GF-D8 (cell line): ENCODE measurements at regions not wholly inside any gene's neighbourhood (a gene's known extent, or its start where the extent isn't known, plus 50 kb on each side); places are given as distances from the start of the nearest gene placed in this dataset.

Source experiments
- DNase-seq: peaks from one replicate; lab custom pipeline; 2025; lab: John Stamatoyannopoulos, UW

DNA sequence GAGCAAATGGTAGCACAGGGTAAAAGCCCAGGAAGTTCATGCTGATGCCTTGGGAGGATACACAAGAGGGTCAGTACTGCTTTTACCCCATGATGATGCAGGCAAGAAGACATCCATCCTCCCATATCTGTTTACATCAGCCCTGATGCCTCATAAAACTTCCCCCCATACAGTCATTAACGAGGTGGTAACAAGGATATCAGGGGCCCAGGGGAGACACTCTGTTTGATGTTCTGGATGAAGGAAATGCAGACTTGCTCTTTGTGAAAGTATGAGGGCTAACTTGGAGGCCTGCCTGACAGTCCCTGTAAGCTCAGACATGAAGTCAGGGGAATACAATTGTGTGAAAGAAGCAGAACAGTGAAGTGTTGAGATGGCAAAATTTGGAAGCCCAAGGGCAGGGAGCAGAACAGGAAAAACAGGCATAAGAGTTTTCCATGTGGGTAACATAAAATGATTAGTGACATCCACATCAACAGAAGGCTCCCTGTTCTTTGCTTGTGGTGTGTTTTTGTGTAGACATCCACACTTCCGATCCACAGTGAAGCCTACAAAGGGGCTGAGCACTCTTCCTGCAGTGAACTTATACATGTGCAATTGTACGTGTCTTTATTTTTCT lies 813.4 kb downstream of the MAFB start:
- DNase-seq = no peak

DNA sequence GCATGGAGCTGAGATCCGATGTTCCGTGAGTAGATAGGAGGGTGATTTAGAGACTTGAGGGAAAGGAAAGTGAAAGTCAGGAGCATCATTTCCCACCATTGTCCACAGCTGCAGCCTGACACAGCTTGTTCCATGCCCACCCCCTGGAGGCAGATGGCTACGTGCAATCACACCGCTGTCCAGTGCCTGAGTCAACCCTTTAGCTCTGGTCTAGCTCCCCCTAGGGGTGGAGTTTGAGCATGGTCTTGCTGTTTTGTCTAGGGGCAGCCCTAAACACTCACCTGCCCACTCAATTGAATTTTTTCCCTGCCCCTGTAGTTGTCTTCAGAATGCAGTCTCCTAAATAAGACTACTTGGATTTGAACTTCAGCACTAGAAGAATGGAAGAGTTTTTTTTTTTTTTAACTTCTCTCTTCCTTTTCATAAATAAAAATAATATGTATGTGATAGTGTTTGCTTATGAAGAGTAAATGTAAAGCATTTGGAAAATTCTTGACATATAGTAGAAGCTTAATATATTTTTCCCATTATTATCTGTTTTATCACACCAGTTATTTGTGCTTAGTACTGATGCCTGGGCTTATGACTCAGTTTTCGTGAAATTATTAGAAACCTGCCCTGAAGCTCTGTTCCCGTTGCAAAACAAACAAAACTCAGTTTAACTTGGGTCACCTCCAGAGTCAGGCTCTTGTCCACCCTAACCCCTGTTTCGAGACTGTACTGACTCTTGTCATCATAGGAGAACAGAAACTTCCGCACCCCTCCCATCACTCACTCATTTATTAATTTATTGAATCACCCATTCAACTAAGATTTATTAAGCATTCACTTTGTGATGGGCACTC lies 814.8 kb downstream of the MAFB start:
- no peak for DNase-seq

DNA sequence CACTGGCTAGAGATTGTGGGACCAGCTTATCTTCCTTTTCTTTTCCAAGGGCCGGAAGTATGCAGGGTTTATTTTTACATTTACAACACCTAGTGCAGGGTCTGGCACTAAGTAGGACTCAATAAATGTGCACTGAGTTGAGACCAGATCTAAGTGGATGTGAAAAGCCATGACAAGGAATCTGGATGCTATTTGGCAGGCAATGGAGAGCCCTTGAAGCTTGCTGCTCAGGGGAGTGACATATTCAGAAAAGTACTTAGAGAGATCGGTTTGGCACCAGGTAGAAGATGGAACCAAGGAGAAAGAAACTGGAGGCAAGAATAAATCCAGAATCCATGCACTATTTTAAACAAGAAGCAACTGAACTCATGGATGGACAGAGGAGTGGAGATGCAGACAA lies 815.8 kb downstream of the MAFB start:
- DNase-seq = no peak

DNA sequence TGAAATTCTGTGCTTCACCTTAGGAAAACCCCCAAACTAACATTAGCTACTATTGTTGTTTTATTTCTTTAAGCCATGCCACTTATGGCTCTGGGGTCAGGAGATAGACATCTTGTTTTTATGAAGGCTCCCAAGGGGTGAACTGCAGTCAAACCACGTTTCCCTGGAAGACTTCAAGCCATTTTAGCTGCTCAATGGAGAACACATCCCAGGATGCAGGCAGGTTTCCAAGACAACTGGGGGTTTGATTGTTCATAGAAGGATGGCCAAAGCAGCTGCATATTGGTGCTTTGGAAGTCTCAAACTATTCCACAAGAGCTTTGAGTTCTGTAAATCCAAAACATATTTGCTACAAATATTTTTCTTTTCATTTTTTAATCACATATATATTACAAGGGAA lies 818.0 kb downstream of the MAFB start:
- no peak for DNase-seq

DNA sequence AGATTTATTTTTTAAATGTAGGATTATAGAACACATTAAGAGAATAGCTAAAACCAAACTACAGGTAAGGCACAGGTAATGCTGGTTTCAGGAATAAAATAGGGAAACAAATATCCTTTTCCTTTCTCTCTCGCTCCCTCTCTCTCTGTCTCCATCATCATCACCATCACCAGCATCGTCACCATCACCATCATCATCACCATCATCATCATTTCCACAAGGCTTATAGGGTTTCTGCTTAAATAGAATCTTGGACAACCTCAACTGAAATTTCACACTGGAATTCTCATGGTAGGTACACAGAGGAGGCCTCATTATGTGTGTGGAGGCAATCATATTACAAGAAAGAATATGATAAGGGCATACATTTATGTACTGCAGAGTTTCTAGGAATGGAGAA lies 823.6 kb downstream of the MAFB start:
- no peak for DNase-seq

DNA sequence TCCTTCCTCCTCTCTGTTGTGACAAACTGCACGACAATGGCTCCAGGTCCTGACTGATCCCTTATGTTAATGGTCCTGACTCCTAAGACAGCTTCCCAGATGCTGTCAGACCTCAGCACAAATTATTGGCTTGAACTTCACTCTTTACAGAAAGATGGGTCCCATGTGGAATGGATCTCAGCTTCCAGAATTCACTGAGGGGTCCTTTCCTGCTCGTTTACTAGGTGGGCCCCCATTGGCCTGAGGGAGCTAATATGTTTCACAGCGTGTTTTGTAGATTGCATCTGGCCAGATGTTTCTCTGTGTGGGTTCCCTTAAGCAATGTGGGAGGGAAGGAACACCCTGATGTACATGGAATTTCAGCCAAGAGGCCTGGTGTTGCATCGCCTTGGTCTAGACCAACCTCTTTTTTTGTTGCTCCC lies 826.6 kb downstream of the MAFB start:
- DNase-seq = no peak

DNA sequence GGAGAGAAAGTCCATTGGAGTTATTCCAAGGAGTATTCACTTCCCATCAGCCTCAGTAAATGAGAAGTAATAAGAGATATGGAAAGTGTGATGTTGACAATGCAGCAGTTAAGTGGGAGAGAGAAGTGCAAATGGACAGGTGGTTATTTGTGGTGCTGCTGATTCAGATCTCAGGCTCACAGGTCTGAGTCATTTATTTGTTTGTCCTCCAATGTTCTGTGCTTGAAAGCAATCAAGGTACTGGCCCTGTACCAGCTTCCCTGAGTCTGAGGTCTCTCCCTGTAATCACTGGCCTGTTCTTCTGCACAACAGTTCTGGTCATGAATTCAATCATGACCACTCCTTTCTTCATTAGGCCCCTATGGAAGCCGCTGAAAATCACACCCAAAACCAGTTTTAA lies 827.7 kb downstream of the MAFB start:
- DNase-seq = no peak

DNA sequence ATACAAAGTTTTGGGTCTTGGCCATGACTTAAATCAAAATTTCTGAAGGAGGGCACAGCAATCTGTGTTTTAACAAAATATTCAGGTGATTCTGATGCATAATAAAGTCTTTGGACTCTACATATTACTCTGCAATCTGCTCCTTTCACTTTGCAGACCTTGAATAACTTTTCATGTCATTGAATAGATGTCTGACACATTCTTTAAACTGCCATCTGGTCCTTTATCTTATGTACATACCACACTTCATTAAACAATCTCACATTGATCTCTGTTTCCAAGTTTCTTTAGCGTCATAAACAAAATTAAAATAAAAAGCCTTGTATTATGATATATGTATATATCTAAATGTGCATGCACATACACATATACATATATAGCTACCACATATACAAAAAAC lies 831.2 kb downstream of the MAFB start:
- no peak for DNase-seq

DNA sequence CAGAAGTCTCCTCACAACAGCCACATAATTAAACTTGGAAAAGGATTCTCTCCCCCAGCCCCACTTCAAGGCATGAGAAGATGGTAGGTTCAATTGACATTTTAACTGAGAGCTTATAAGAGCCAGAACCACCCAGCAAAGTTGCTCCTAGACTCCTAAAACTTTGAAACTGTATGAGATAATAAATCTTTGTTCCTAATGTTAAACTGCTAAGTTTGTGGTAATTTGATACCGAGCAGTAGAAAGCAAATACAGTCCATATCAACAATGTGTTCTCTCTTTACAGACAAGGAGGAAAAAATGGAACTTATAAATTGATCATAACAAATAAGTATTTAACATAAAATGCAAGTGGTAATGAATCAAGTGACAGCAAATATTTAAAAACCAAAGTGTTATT lies 831.8 kb downstream of the MAFB start:
- no peak for DNase-seq

DNA sequence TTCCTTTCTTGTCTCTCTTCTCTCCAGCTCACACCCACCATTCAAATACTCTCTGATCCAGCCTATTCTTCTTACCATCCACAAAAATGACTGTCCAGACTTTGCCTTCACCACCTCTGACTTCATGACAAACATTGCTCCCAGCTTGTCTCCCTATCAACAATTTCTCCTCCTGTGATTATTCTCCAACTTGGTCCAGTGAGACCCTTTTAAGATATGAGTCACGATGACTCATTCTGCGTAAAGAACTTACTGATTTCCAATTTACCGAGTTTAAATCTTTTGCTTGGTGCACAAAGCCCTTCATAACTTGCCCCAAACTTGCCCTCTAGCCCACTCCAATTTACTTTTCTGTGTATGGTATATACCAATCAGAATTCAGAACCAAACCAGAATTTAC lies 833.2 kb downstream of the MAFB start:
- DNase-seq = no peak

DNA sequence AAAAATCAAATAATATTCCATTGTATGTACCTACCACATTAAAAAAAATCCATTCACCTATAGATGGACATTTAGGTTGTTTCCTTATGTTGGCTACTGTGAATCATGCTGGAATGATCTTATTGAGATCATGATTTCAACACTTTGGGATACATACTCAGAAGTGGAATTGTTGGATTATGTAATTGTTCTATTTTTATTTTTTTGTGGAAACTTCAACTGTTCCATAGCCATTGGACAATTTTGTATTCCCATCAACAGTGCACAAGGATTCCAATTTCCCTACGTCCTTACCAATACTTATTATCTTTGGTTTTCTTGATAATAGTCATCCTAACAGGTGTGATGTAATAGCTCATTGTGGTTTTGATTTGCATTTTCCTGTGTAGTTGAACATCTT lies 834.0 kb downstream of the MAFB start:
- DNase-seq = no peak

DNA sequence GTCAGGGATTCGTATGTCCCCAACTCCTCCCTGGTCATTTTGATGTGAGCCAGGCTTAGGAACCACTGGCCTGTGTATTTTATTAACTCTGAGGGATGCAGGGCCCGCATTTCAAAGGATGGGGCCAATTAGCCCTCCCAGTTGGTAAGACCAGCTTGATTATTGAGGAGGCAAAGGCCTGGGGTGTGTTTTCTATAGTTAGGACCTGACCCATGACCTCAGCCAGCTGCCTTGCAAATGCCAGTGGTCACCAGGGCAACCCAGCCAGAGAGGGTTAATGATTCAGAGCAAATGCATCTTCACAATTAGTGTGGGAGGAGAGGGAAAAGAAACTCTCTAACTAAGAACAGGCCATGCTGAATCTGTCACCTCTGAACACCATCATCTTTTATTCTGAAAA lies 835.4 kb downstream of the MAFB start:
- no peak for DNase-seq

DNA sequence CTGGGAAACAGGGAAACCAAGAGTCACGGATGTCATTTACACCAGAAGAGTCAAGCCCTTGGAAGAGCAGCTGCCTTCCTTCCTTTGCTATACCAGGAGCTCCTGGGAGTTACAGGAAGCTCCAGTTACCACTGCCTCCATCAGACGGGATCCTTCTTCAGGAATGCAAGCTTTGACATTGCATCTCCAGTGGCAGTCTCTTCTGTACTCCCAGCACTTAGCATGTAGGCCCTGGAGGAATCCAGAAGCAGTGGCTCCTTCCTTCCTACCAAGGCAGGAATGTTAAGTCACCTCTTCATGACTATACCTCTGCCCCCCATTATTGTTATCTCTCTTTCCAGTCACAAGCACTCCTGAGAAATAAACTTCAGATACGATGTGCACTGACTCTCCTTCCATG lies 836.0 kb downstream of the MAFB start:
- no peak for DNase-seq

DNA sequence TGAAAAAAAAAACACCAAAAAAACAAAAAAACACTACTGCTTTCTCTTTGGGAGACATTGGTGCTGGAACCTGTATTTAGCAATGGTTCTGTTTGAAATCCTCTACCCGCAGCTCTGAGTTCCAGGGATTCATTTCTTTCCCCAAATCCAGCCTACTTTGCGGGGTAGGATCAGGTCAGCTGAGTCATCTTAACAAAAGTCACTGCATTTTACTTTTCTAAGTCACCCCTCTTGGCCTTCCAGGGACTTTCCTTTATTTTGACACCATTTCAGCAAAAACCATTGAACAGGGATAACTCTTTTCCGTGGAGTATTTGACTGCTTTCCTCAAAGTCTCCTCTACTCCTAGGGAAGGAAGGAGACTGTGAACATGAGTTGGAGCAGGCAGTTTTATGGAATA lies 837.6 kb downstream of the MAFB start:
- DNase-seq = no peak

DNA sequence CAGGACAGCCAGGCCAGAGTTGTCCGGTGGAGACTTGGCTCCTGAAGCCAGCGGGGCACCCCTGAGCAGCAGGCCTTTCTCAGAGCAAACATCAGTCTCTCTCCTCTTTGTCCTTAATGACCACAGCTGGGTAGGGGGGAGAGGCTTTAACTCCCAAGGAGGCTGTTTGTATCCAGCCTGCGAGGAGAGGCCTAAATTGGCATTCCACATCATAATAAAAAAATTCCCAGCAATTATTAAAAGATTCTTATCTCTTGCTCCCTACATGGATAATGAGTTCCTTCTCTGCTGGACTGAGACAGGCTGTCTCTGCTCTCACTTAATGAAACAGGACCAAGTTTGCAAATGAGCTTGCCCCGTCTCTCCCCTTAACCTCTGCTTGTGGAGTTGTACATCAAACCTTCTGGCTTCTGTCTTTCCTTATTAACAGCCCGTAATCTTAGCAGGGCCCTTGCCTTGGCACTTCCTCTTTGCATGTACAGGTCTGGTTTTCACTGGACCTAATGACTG lies 838.2 kb downstream of the MAFB start:
- no peak for DNase-seq

DNA sequence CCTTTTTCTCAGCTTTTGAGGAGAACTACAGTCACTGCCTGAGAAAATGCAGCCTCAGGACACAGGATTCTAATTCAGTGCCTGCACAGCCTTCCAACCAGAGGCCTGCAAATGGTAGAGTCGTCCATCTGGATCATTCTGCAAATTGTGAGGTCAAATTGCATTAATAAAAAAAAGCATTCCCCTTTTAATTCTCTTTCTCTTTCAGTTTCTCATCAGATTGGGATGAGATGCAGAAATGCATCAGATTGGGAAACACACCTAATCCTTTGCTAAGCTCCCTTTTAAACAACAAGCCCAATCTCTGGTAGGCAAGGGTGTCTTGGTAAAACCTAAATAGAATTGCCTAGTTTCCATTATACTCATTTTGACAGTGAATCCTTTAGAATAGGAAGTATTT lies 838.8 kb downstream of the MAFB start:
- DNase-seq = no peak

DNA sequence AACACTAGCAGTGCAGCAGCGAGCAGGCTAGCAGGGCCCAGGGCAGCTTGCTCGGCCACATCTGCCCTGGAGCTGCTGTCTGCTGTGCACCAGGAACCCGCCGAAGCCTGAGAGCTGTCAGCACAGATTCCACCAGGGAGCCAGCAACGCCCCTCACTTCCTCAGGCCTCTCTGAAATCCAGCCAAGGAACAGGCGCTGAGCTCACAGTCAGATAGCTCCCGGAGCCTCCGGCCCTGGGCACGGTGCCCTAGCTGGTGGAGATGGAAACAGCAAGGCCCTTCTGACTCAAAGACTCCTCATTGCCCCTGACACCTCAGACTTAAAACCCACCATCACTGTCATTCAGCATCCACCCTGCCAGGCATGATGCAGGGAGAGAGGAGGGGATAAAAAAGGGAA lies 839.4 kb downstream of the MAFB start:
- DNase-seq = no peak

DNA sequence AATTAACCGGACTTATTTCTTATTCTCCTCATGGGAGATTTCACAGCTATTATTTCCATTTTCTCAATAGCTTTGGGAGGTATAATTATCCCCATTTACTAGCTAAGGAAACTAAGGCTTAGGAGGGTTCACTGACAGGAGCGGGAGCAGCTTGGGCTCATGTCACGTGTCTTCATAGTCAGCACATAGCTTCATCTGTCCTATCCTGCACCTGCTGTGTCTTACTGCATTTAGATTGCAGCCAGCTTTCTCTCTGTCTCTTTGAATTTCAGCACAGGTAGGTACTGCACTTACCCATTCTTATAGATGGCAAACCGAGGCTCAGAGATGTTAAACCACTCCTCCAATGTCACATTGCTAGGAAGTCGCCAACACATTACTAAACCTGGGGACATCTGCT lies 839.9 kb downstream of the MAFB start:
- DNase-seq = no peak

DNA sequence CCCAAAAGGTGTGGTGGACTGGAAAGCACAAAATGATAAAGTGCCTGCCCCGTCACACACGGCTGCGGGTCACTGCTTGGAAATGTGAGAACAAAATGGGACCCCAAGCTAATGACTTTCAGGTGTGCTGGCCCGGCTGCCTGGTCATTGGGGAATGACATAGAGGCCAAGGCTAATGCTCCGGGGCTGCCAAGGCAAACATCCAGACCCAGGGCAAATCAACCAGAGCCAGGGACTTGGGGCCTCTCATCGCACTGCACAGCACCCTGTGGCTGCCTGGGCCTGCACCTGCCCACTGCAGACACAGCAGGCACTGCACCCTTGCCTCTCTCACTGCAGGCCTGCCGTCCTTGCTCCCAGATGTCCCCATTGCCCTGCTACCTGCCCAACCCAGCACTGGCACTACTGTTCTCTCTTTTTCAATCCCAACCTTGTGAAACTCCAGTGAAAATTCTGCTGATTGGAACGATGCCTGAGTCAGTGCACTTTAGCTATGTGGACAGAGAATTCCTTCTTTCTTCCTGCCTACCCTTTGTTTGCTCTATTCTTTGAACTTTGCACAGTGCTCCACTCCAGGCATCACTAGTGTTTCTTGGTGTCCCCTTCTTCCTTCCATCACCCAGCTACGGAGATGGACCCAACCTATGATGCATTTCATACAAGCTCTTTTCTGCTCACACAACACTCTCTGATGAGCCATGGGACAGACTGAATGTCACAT lies 849.5 kb downstream of the MAFB start:
- DNase-seq = no peak

DNA sequence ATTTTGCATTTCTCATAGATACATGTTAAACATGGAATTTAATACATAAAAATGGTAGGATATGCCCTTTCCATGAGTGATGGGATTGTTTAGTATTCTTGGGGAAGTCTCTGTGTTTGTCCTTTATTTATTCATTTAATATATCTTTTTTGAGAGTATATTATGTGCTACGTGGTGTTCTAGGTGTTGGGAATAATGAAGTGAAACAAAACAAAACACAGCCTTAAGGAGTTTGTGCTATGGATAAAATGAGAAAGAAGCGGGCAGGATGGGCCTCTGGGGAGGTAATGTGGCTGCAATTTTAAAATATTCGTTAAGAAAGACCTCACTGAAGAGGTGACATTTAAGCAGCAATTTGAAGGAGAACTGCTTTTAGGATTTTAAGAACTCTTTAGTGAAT lies 851.5 kb downstream of the MAFB start:
- DNase-seq = no peak

DNA sequence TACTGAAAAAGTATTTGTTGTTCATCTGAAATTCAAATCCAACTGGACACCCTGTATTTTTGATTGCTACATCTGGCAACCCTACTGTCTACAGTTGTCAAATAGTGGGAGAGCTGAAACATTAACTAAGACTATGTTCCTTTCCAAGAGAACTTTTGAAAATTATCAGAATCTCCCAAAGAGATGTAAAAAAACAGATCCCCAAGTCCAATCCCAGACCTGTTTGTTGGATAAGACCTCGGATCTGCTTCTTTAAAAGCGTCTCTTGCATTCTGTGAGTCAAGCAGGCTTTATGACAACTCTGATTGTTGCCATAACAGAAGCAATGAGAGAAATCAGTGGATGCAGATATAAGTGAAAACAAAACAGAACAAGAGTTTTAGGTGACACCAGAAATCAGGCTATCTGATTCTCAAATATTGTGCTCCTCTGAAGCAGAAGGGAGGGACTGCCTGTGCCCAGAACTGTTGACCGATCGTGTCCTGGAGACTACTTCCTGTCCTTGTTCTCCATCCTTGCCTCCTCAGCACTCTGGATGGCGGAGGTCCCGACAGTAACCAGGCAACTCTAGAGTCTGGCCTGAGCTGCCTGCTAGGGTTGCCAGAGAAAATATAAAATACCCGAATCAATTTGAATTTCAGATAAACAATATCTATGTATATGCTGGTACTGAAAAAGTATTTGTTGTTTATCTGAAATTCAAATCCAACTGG lies 853.8 kb downstream of the MAFB start:
- no peak for DNase-seq

DNA sequence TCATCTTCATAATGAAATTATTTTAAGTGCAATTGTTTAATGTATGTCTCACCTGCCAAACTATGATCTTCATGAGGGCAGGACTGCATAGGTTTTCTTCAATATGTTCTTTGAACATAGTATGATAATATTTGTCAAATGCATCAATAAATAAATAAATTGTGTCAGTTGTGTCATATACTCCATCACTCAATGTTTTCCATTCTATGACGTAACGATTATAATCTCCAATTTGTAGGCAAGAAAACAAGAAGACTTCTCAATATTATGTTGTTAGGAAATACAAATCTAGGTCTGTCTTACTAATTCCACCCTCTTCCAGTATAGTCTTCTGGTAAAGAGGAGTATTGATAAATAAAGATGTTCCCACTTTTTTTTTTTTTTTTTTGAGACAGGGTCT lies 858.1 kb downstream of the MAFB start:
- DNase-seq = no peak
